Stimulated activated CD4-positive, alpha-beta T cell treated with anti-CD3 and anti-CD28 coated beads, Interleukin-15, amount 100 ng/mL, for 24 hours (primary cell): ENCODE measurements at regions not wholly inside any gene's neighbourhood (a gene's known extent, or its start where the extent isn't known, plus 50 kb on each side); places are given as distances from the start of the nearest gene placed in this dataset.

ENCODE experiments used
- DNase-seq: peaks from one replicate; pipeline ENCODE4 v3.0.0-alpha.2; 2020

DNA sequence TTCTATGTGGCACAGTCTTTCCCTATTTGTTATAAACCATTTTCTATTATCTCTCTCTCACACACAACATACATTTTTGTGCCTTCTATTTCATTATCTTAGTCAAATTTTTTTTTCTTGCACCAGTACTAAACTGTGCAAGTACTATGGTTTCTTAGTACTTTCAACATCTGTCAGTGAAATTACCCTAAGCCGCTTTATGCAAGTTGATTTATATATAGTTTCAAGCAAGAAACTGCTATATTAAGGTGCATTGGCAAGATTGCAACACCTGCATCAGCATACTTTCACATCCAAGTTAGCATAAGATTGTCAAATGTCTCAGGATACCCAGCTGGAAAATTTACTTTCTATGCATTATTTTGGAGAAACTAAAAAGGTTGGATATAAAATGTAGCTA is 180.2 kb upstream of the FSTL5 start:
- DNase-seq: no peak

GRCh38 chr4:162341533-162341932 is 177.7 kb upstream of the FSTL5 start:
- DNase-seq: no peak

DNA sequence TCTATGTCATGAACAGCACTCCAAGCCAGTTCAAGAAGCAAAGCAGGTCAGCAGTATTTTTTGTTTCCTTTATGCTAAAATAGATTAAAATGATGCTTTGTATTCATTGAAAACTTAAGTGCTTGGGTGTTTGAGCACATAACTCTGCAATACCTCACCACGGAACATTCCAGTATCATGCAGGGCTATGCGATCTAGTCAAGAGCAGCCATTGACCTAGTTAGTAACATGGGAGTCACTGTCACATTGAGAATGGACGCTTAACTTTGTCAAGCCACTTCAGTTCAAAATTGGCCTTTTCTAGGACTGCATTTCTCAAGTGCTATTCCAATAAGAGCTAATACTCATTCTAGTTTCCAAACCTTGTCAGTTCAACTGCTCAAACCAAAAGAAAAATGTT is 160.1 kb upstream of the FSTL5 start:
- no peak for DNase-seq

DNA sequence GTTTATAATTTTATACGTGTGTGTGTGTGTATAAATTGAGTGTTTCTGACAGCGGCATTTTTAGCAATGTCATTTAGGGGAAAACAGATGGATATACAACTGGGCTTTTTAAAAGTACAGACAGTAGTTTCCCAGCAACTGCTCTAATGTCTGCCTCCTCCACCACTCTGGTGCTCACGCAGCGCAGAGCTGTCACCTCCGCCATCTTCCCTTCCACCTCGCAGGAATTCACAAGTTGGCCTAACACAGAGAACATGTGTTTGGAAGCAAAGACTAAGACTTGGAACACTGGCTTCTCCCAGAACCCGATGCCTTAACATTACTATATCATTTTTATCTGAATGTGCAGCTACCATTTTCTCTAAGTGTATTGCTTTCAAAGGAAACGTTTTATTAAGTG is 158.3 kb upstream of the FSTL5 start:
- DNase-seq: no peak

DNA sequence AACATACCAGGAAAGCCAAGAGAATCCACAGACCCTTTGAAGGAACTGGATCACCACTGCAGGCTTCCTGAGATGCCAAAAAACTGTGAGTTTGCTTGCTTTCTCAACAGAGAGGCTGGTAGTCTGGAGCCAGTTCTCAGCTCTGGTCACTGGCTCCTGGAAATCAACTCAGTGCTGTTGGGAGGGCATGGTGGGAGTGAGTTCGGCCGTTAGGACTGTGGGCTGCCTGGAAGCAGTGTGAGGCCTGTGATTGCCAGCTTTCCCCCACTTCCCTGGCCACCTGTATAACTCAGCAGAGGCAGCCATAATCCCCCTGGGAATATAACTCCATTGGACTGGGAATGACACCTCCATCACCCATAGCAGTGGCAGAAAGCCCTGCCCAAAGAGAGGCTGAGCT is 122.0 kb upstream of the FSTL5 start:
- no peak for DNase-seq

DNA sequence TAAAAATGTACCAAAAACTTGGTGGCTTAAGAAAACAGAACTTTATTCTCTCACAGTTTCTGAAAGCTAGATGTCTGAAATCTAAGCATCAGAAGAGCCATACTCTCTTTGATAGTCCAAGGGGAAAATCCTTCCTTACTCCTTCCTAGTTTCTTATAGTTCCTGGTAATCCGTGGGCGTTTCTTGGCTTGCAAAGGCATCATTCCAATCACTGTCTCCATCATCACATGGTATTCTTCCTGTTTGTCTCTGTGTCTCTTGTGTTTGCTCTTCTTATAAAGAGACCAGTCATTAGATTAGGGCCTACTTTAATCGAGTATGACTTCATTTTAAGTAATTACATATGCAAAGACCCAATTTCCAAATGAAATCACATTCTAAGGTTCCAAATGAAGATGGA is 118.9 kb upstream of the FSTL5 start:
- DNase-seq: no peak

DNA sequence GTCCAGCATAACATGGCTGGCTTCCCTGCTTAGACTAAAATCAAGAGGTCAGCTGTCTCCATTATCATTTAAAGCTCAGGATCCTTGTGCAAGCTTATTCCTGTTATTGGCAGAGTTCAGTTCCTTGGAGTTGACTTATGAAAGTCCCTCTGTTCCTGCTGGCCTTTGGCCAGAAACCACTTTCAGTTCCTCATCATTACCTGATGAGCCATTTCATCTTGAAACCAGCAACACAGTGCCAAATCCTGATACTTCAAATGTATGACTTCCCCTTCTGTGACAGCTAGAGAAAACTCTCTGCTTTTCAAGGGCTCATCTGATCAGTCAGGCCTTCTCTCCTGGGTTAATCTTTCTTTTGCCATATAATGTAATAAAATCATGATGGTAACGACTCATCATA is 110.6 kb upstream of the FSTL5 start:
- no peak for DNase-seq

GRCh38 chr4:162272215-162272614 is 108.4 kb upstream of the FSTL5 start:
- DNase-seq: no peak

DNA sequence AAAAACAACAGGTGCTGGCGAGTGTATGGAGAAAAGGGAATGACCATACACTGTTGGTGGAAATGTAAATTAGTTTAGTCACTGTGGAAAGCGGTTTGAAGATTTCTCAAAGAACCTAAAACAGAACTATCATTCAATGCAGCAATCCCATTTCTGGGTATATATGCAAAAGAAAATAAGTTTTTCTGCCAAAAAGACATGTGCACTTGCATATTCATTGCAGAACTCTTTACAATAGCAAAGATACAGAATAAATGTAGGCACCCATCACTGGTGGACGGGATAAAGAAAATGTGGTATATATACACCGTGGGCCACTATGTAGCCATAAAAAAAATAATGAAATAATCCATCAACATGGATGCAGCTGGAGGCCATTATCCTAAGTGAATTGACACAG is 105.1 kb upstream of the FSTL5 start:
- no peak for DNase-seq

GRCh38 chr4:162265802-162266201 is 102.0 kb upstream of the FSTL5 start:
- DNase-seq: no peak

- no peak for DNase-seq
Observed at GRCh38 chr4:162245051-162245450, 81.3 kb upstream of the FSTL5 start.

GRCh38 chr4:162241857-162242256 is 78.1 kb upstream of the FSTL5 start:
- DNase-seq: no peak

- no peak for DNase-seq
Observed at GRCh38 chr4:162239992-162240769, 76.4 kb upstream of the FSTL5 start.

DNA sequence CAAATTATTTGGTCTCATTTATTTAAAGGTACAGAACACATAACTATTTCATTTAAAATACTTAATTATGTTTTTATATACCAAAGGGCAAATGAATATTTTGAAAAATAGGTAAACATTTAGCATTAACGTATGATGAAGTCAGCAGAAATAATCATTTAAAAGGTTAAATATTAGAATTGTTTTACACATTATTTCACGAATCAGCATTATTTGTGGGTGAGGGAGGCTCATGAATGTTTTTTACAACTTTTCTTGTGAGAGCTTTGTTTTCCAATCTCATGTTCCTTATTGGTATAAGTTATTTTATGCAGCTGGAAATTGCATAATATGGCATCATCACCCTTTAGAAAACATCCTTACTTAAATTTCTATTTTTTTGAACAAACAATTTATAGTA is 73.9 kb upstream of the FSTL5 start:
- DNase-seq: no peak

- DNase-seq: no peak
Observed at GRCh38 chr4:162234595-162234994, 70.8 kb upstream of the FSTL5 start.

- DNase-seq: no peak
Observed at GRCh38 chr4:162232349-162232748, 68.5 kb upstream of the FSTL5 start.

- no peak for DNase-seq
Observed at GRCh38 chr4:162229670-162230069, 65.9 kb upstream of the FSTL5 start.

- DNase-seq: no peak
Observed at GRCh38 chr4:162221148-162221547, 57.3 kb upstream of the FSTL5 start.
